HG02798 (cell line): ENCODE measurements at regions not wholly inside any gene's neighbourhood (a gene's known extent, or its start where the extent isn't known, plus 50 kb on each side); places are given as distances from the start of the nearest gene placed in this dataset.
"Not testable (repeated sequence)": the region's sequence is repeated elsewhere in the genome, so short reads cannot be mapped to it uniquely, and the experiment has no call there.

Source experiments
- ATAC-seq: cut with Tn5 transposase; IDR thresholded peaks from one replicate; pipeline ENCODE4 v1.9.1; 2021; ENCODE audit warnings: mild to moderate bottlenecking; ENCODE audit not compliant: unreplicated experiment, poor library complexity

- not testable (repeated sequence) for ATAC-seq
Observed at GRCh38 chr3:110704332-110704731, 367.3 kb upstream of the NECTIN3 start.

DNA sequence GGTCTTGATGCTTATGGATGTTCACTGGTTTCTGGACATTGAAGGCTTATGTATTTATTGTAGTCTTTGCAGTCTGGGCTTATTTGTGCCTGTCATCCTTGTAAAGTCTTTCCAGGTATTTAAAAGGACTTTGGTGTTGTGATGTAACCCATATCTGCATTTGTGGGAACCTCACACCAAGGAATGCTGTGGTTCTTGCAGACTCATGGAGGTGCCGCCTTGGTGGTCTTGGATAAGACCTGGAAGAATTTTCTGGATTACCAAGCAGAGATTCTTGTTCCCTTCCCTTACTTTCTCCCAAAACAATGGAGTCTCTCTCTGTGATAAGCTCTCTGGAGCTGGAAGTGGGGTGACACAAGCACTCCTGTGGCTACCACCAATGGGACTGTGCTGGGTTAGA lies 363.5 kb upstream of the NECTIN3 start:
- ATAC-seq = no peak

- no peak for ATAC-seq
Observed at GRCh38 chr3:110710156-110710555, 361.5 kb upstream of the NECTIN3 start.

GRCh38 chr3:110710603-110711002 lies 361.0 kb upstream of the NECTIN3 start:
- no peak for ATAC-seq

GRCh38 chr3:110711130-110711832 lies 360.3 kb upstream of the NECTIN3 start:
- no peak for ATAC-seq

DNA sequence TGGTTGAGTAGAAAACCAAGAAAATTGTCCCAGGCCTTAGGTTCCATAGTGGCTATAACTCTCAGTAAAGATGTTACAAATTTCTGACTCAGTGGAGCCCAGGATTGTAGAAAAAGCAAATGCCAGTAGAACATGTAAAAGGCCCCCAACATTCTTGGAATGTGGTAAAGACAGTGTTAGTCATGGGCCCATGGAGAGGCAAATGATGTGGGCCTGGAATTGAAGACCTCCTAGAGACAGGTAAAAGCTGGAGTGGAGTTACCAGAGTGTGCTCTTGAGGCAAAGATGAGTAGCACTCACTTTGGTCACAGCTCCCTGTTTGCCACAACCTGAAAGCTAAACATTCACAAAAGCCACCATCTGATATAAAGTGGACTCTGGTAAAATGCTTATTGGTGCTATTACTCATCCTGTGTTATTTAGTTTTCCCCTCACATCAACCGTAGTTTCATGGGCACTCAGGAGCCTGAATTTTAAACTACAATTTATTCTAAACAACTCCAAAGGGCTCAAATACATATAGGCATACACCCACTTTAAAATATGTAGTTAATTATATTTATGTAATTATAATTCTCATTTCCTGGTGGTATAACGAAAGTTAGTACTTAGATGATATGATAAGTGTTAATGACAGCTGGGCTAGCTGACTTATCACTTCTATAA lies 359.6 kb upstream of the NECTIN3 start:
- ATAC-seq = no peak

- no peak for ATAC-seq
Observed at GRCh38 chr3:110727056-110727455, 344.6 kb upstream of the NECTIN3 start.

- ATAC-seq = no peak
Observed at GRCh38 chr3:110731148-110731547, 340.5 kb upstream of the NECTIN3 start.

GRCh38 chr3:110732420-110732819 lies 339.2 kb upstream of the NECTIN3 start:
- ATAC-seq = no peak

GRCh38 chr3:110733045-110733444 lies 338.6 kb upstream of the NECTIN3 start:
- ATAC-seq = no peak

GRCh38 chr3:110734524-110734923 lies 337.1 kb upstream of the NECTIN3 start:
- ATAC-seq = no peak

DNA sequence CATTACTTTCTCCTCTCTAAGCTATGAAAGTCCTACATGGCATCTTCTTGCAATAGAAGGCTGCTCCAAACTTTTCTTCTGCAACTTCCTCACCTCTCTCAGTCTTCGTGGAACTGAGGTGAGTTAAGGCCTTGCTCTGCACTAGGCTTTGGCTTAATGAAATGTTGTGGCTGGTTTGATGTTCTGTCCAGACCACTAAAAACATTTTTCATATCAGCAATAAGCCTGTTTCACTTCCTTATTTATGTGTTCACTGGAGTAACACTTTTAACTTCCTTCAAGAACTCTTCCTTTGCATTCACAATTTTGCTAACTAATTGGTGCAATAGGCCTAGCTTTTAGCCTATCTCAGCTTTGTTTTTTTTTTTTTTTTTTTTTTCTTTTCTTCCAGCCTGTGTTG lies 335.3 kb upstream of the NECTIN3 start:
- ATAC-seq = peak; percentile 89

DNA sequence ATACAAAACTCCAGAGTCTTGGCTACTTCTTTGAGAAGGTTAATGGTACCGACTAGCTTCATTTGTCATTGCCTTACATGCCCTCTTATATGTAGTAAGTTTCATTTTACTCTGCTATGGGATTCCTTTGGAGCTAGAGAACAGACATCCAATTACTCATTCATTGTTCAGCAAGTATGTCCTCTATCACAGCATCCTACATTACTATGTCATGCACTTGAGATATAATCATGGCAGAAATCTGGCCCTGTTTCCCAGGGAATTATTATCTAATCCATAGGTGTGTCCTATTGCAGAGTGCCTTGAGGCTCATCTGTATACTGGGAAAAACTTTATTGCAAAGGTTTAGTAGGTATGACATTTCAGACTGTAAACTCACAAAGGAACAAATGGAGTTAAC lies 333.1 kb upstream of the NECTIN3 start:
- ATAC-seq = no peak

GRCh38 chr3:110741891-110742290 lies 329.7 kb upstream of the NECTIN3 start:
- no peak for ATAC-seq

DNA sequence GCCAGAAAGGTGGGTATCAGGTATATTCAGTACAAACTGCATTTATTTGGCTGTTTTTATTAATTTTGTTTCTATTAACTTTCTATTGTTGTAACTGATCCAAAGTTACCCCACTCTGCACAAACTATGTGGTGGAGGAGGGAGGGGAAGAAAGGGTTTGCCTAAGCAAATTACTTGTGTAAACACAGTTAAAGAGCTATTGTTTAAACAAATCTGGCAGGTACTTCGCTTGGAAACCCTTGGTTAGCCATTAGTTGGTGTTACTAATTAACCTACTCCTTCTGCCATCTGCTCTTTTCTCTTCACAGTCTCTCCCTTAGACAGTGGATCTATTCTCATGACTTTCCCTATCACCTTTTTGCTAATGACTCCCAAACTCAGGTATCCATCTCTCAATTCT lies 328.4 kb upstream of the NECTIN3 start:
- no peak for ATAC-seq

GRCh38 chr3:110743984-110744383 lies 327.6 kb upstream of the NECTIN3 start:
- ATAC-seq = no peak

DNA sequence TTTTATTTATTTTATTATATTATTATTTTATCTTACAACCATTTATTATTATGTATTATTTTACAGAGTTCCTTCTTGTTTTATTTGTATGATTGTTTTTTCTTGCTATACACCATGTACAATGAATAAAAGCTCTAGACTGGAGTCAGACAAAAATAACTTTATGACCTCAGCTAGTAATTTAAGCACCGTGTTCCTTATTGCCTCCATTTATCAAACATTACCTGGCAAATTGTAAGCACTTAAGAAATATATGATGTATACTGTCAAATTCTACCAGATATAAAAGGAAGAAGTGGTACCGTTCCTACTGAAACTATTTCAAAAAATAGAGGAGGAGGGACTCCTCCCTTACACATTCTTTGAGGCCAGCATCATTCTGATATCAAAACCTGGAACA lies 326.9 kb upstream of the NECTIN3 start:
- ATAC-seq = no peak

- no peak for ATAC-seq
Observed at GRCh38 chr3:110749006-110749405, 322.6 kb upstream of the NECTIN3 start.

DNA sequence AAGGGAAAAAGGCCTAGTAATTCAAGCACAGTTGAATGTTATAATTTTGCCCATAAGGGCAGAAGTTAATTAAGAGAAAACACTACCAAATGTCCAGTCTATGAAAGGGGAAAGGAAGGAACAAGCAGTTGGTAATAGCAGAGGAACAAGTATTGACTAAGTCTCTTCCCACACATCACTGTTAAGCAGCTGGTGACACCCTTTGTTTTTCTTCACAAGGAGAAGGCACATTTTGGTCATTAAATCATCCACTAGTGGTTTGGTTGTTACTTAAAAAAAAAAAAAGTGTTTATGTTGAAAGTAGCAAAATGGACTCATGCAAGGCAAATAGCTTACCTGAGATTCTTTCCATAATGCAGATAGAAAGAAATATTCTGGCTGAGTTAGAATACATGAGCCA lies 321.4 kb upstream of the NECTIN3 start:
- ATAC-seq = no peak

DNA sequence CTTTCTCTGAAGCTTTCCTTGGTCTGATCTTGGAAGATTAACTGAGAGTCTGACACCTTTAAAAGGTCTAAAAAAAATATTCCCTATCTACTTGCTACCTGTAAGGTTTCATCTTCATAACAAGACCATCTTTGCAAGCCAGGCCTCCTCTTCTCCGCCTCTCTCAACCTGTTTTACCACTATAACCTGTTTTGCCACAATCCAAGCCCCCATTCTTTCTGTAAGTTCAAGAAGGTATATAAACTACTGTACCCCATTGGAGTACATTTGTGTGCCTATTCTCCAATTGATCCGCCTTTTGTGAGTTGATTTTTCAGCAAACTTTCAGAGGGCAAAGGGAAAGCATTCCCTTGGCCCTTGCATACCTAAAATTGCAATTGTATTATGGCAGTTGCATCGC lies 319.3 kb upstream of the NECTIN3 start:
- ATAC-seq = no peak

DNA sequence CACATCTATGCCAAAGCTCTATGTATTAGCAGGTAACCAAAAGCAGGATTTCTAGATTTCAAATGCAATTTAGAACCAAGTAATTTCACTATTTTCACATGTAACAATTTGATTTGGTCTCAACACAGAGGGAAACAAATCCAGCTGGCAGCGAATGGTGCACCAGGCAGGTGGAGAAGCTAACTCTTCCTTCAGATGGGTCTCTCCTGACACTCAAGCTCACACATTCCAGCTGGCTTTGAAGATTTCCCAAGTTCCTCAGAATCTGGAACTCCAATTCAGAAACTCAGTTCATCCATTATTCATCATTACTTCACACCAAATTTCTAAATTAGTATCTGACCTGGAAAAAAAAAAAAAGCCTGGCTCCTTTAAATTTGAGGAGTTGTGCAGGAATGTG lies 318.1 kb upstream of the NECTIN3 start:
- no peak for ATAC-seq
